K562 (cell line): ENCODE measurements at regions not wholly inside any gene's neighbourhood (a gene's known extent, or its start where the extent isn't known, plus 50 kb on each side); places are given as distances from the start of the nearest gene placed in this dataset.

Experiments
- ATAC-seq: fragments of 200-7000 bp; cut with Tn5 transposase; 3 replicates; pipeline ENCODE4 v1.9.1; 2020; ENCODE audit warnings: moderate library complexity
- BruUV-seq: library from RNA; stranded (reverse); fragments of 400-500 nt; replicated peaks from 2 replicates; lab custom pipeline; 2021; lab: Mats Ljungman, UMichigan
- CTCF ChIA-PET: fragments of 300-600 bp; formaldehyde crosslinking; extraction: SDS; loops from one replicate; lab custom pipeline; 2021; ENCODE audit warnings: low intra/inter-chr PET ratio; lab: Yijun Ruan, JAX
- POLR2A ChIA-PET: fragments of 300-600, 350-650 bp; sonication (Branson Sonifier 250); formaldehyde crosslinking; extraction: SDS; loops from one replicate; lab custom pipeline; 2021; ENCODE audit warnings: antibody characterized with exemption, inconsistent platforms; lab: Yijun Ruan, JAX
- DNase-seq, 4 experiments: peaks; one replicate each; pipeline versions ENCODE4 v3.0.0 to v3.0.0-alpha.2; 2011 to 2018; ENCODE audit warnings: low spot score in 3 of 4, mixed read lengths in 3 of 4; ENCODE audit errors: extremely low read depth in 1 of 4
- FAIRE-seq: peaks from 2 replicates; lab custom pipeline; 2011; peaks lifted over from hg19 to GRCh38; lab: Jason Lieb, UNC
- H2AFZ ChIP-seq: 2 replicates; pipeline ENCODE4 v1.6.0; 2011; ENCODE audit warnings: low read depth, low read length, control low read depth, inconsistent platforms
- H3K27ac ChIP-seq: fragments of 200-600 bp; 3 replicates; pipeline ENCODE4 v1.8.0; 2011; ENCODE audit warnings: low read depth, mild to moderate bottlenecking, control low read depth, inconsistent platforms, low read length, moderate library complexity, mixed read lengths; ENCODE audit errors: extremely low read depth
- H3K27me3 ChIP-seq, 2 experiments: fragments of 300-600 bp in 1 of 2; 2 replicates in 1 of 2; 3 replicates in 1 of 2; pipeline versions ENCODE4 v1.6.0 to v1.8.0; 2011; ENCODE audit warnings: inconsistent platforms in 2 of 2, low read length in 2 of 2, mild to moderate bottlenecking in 1 of 2, mixed read lengths in 1 of 2, moderate library complexity in 1 of 2; ENCODE audit not compliant: control insufficient read depth in 2 of 2, insufficient read depth in 2 of 2
- H3K36me3 ChIP-seq: fragments of 300-600 bp; 3 replicates; pipeline ENCODE4 v1.8.0; 2011; ENCODE audit warnings: mild to moderate bottlenecking, low read length, inconsistent platforms; ENCODE audit not compliant: control insufficient read depth, insufficient read depth
- H3K4me1 ChIP-seq, 2 experiments: fragments of 200-600 bp in 1 of 2; replicated peaks in 1 of 2; 2 replicates in 1 of 2; 3 replicates in 1 of 2; pipeline versions ENCODE4 v1.5.1 to v1.8.0; 2011; ENCODE audit warnings: inconsistent platforms in 2 of 2, low read length in 2 of 2, mild to moderate bottlenecking in 1 of 2, mixed read lengths in 1 of 2, moderate library complexity in 1 of 2; ENCODE audit not compliant: control insufficient read depth in 2 of 2, insufficient read depth in 2 of 2
- H3K4me2 ChIP-seq: 2 replicates; pipeline ENCODE4 v1.6.1; 2011; ENCODE audit warnings: low read length, control low read depth, inconsistent platforms, mixed read lengths; ENCODE audit not compliant: insufficient read depth
- H3K4me3 ChIP-seq: fragments of 200-600 bp; sonication (generic), shearing (Covaris generic); 2 replicates; pipeline ENCODE4 v1.5.1; 2016; ENCODE audit warnings: control low read depth, inconsistent platforms
- H3K79me2 ChIP-seq: fragments of 200-600 bp; 3 replicates; pipeline ENCODE4 v1.8.0; 2011; ENCODE audit warnings: low read length, inconsistent platforms; ENCODE audit not compliant: control insufficient read depth, insufficient read depth
- H3K9ac ChIP-seq, 2 experiments: 2 replicates each; pipeline versions ENCODE4 v1.6.0 to v1.6.1; 2011; ENCODE audit warnings: low read depth in 2 of 2, low read length in 2 of 2, control low read depth in 1 of 2, inconsistent platforms in 1 of 2, mild to moderate bottlenecking in 1 of 2, mixed read lengths in 1 of 2; ENCODE audit not compliant: insufficient read depth in 1 of 2
- H3K9me1 ChIP-seq: one replicate; pipeline ENCODE4 v1.6.0; 2011; ENCODE audit warnings: inconsistent platforms, mild to moderate bottlenecking, low read length, moderate library complexity; ENCODE audit not compliant: control insufficient read depth, insufficient read depth
- H3K9me3 ChIP-seq: replicated peaks from 2 replicates; pipeline ENCODE4 v1.5.1; 2011; ENCODE audit warnings: low read depth, low read length, inconsistent platforms; ENCODE audit not compliant: control insufficient read depth, insufficient read depth
- H4K20me1 ChIP-seq: replicated peaks from 2 replicates; pipeline ENCODE4 v1.6.1; 2011; ENCODE audit warnings: low read length, inconsistent platforms, mixed read lengths; ENCODE audit not compliant: control insufficient read depth, insufficient read depth
- ARID2 ChIP-seq: fragments of 450-650 bp; IDR thresholded peaks from 2 replicates; pipeline ENCODE4 v1.6.1; 2017; ENCODE audit warnings: antibody characterized with exemption, mild to moderate bottlenecking
- CEBPG ChIP-seq, 3 experiments: fragments of 200-800 bp in 1 of 3; sonication (Bioruptor generic) in 1 of 3; sonication (generic) in 1 of 3; formaldehyde crosslinking in 1 of 3; IDR thresholded peaks in 2 of 3; conservative IDR thresholded peaks in 1 of 3; 2 replicates each; pipeline versions ENCODE4 v1.6.1 to v1.8.0; 2016 to 2022; ENCODE audit warnings: missing compliant biosample characterization in 2 of 3, missing genetic modification characterization in 2 of 3, mild to moderate bottlenecking in 1 of 3, missing genetic modification reagents in 1 of 3
- JUN ChIP-seq, 2 experiments: sonication (generic) in 1 of 2; formaldehyde crosslinking in 1 of 2; IDR thresholded peaks; 2 replicates each; pipeline versions ENCODE4 v1.6.1 to v1.8.0; 2012 to 2022; ENCODE audit warnings: borderline replicate concordance in 2 of 2, mild to moderate bottlenecking in 2 of 2, improper control_type of control experiment in 1 of 2, low read depth in 1 of 2, low read length in 1 of 2, missing genetic modification reagents in 1 of 2
- MYC ChIP-seq, 2 experiments: fragments of 250-450 bp in 1 of 2; sonication (Bioruptor Pico) in 1 of 2; IDR thresholded peaks; 2 replicates each; pipeline versions ENCODE4 v1.5.1 to v1.6.1; 2012 to 2021; ENCODE audit warnings: low read depth in 2 of 2, borderline replicate concordance in 1 of 2, improper control_type of control experiment in 1 of 2, low read length in 1 of 2, mild to moderate bottlenecking in 1 of 2, moderate library complexity in 1 of 2
- PHB2 ChIP-seq: fragments of 450-650 bp; IDR thresholded peaks from 2 replicates; pipeline ENCODE4 v1.6.1; 2017; ENCODE audit warnings: low read depth
- PHF21A ChIP-seq: fragments of 450-650 bp; IDR thresholded peaks from 2 replicates; pipeline ENCODE4 v1.6.1; 2017; ENCODE audit warnings: low read depth, borderline replicate concordance
- PTRF ChIP-seq: fragments of 450-650 bp; IDR thresholded peaks from 2 replicates; pipeline ENCODE4 v1.6.1; 2016; ENCODE audit warnings: mild to moderate bottlenecking, missing genetic modification characterization, missing compliant biosample characterization
- RNF2 ChIP-seq: sonication (generic); IDR thresholded peaks from 2 replicates; pipeline ENCODE4 v1.6.1; 2016
- SAFB ChIP-seq: fragments of 200-400 bp; formaldehyde crosslinking; IDR thresholded peaks from 2 replicates; pipeline ENCODE4 v1.6.1; 2017; ENCODE audit warnings: low read depth, low read length, borderline replicate concordance
- ZNF77 ChIP-seq: fragments of 250-450 bp; sonication (Bioruptor Pico); IDR thresholded peaks from 2 replicates; pipeline ENCODE4 v1.5.0; 2020
- ZNF780A ChIP-seq: fragments of 250-450 bp; sonication (Bioruptor Pico); IDR thresholded peaks from 2 replicates; pipeline ENCODE4 v1.5.0; 2021; ENCODE audit warnings: mild to moderate bottlenecking
- WGBS: fragments of 100-300 bp; shearing (Covaris generic); methylation state at CpG from one replicate; pipeline ENCODE4 v1.1.6; 2016; ENCODE audit warnings: low coverage, mixed read lengths; ENCODE audit not compliant: insufficient coverage; ENCODE audit errors: missing lambda C conversion rate; 5-methylcytosine and 5-hydroxymethylcytosine counted together
- in situ Hi-C: fragments of 300-500 bp; cut with MboI; formaldehyde crosslinking; loops from 4 replicates; pipeline ENCODE4 v1.15.0; 2018; ENCODE audit warnings: inconsistent platforms, mixed read lengths
- intact Hi-C: fragments of 100-400 bp; cut with micrococcal nuclease; formaldehyde crosslinking; loops from 2 replicates; pipeline ENCODE4 v1.14.2; 2022
- TF ChIP-seq, protein P1 (sequence below): sonication (generic); formaldehyde crosslinking; IDR thresholded peaks from 2 replicates; pipeline ENCODE4 v1.8.1; 2023; ENCODE audit warnings: mild to moderate bottlenecking, missing genetic modification reagents
- TF ChIP-seq, protein P2 (sequence below): IDR thresholded peaks from 2 replicates; pipeline ENCODE4 v1.6.1; 2014; ENCODE audit warnings: antibody characterized with exemption
- TF ChIP-seq, protein P3 (sequence below): sonication (generic); formaldehyde crosslinking; IDR thresholded peaks from 2 replicates; pipeline ENCODE4 v1.8.0; 2022; ENCODE audit warnings: mild to moderate bottlenecking, missing genetic modification reagents
- TF ChIP-seq, protein P4 (sequence below): fragments of 250-450 bp; sonication (Bioruptor Pico); IDR thresholded peaks from 2 replicates; pipeline ENCODE4 v1.9.0; 2021; ENCODE audit warnings: mild to moderate bottlenecking, inconsistent platforms

DNA sequence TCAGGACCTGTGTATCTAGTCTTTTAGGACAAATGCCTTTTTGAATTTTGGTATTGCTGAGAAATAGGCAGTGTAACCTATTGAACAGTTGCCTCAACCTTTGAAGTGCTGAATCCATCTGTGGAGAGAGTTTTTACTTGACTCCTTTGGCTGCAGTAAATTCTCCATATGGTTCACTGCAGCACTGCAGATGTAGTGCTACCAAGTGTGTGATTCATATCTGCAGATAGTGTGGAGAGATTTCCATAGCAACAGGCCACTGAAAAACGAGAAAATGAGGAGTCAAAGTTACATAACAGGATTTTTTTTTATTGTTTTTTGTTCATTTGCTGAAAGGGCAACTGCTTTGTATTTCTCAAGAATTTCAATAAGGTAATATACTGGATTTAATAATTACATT lies 356.1 kb downstream of the RAB38 start:
- BruUV-seq = no TSS peak
- intact Hi-C loops (no loop called here), in situ Hi-C loops (no loop called here)
- no peak for FAIRE-seq
- no peak for ATAC-seq
- no peak for DNase-seq
- Histone ChIP-seq H3K9me3 (no peaks in the 10 kb centered on the region), H2AFZ (no peak overlapping the region), H3K4me1 (no peaks in the 10 kb centered on the region), H3K4me3 (no peak overlapping the region), H3K27me3 (no peaks in the 10 kb centered on the region), H3K36me3 (no peaks in the 10 kb centered on the region), H3K9me1 (no peaks in the 10 kb centered on the region), H3K79me2 (no peaks in the 10 kb centered on the region), H3K27ac (no peak overlapping the region), H3K9ac (no peak overlapping the region), H3K4me2 (no peak overlapping the region), H4K20me1 (no peaks in the 10 kb centered on the region)
- 0% methylated on average over 1 of the region's 1 CpG for WGBS
- POLR2A ChIA-PET = interaction anchor here (0.6 kb wide), 1 partner anchor 15 kb away, joined by 3 read pairs; no protein-coding TSS in a partner anchor
- CTCF ChIA-PET = no interaction called here
- TF ChIP-seq ARID2 = no peak
- TF ChIP-seq, protein P1, sequence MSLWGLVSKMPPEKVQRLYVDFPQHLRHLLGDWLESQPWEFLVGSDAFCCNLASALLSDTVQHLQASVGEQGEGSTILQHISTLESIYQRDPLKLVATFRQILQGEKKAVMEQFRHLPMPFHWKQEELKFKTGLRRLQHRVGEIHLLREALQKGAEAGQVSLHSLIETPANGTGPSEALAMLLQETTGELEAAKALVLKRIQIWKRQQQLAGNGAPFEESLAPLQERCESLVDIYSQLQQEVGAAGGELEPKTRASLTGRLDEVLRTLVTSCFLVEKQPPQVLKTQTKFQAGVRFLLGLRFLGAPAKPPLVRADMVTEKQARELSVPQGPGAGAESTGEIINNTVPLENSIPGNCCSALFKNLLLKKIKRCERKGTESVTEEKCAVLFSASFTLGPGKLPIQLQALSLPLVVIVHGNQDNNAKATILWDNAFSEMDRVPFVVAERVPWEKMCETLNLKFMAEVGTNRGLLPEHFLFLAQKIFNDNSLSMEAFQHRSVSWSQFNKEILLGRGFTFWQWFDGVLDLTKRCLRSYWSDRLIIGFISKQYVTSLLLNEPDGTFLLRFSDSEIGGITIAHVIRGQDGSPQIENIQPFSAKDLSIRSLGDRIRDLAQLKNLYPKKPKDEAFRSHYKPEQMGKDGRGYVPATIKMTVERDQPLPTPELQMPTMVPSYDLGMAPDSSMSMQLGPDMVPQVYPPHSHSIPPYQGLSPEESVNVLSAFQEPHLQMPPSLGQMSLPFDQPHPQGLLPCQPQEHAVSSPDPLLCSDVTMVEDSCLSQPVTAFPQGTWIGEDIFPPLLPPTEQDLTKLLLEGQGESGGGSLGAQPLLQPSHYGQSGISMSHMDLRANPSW = no peak
- TF ChIP-seq PHF21A = no peak
- TF ChIP-seq ZNF77 = no peak
- TF ChIP-seq PHB2 = no peak
- TF ChIP-seq MYC (IDR thresholded peaks at IDR 0.05; ENCODE audit: low read depth, low read length) = no peak
- TF ChIP-seq MYC (CRISPR knock-in tag; IDR thresholded peaks at IDR 0.05; ENCODE audit: borderline replicate concordance, low read depth) = no peak
- no peak for TF ChIP-seq SAFB
- TF ChIP-seq, protein P2, sequence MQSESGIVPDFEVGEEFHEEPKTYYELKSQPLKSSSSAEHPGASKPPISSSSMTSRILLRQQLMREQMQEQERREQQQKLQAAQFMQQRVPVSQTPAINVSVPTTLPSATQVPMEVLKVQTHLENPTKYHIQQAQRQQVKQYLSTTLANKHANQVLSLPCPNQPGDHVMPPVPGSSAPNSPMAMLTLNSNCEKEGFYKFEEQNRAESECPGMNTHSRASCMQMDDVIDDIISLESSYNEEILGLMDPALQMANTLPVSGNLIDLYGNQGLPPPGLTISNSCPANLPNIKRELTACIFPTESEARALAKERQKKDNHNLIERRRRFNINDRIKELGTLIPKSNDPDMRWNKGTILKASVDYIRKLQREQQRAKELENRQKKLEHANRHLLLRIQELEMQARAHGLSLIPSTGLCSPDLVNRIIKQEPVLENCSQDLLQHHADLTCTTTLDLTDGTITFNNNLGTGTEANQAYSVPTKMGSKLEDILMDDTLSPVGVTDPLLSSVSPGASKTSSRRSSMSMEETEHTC = no peak
- TF ChIP-seq, protein P3, sequence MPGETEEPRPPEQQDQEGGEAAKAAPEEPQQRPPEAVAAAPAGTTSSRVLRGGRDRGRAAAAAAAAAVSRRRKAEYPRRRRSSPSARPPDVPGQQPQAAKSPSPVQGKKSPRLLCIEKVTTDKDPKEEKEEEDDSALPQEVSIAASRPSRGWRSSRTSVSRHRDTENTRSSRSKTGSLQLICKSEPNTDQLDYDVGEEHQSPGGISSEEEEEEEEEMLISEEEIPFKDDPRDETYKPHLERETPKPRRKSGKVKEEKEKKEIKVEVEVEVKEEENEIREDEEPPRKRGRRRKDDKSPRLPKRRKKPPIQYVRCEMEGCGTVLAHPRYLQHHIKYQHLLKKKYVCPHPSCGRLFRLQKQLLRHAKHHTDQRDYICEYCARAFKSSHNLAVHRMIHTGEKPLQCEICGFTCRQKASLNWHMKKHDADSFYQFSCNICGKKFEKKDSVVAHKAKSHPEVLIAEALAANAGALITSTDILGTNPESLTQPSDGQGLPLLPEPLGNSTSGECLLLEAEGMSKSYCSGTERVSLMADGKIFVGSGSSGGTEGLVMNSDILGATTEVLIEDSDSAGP (CRISPR knock-in tag) = no peak
- TF ChIP-seq PTRF (tag) = no peak
- no peak for TF ChIP-seq ZNF780A
- TF ChIP-seq RNF2 = no peak
- no peak for TF ChIP-seq JUN (IDR thresholded peaks at IDR 0.05; ENCODE audit: borderline replicate concordance, low read depth, low read length)
- no peak for TF ChIP-seq JUN (CRISPR knock-in tag; IDR thresholded peaks at IDR 0.05; ENCODE audit: borderline replicate concordance)
- TF ChIP-seq, protein P4, sequence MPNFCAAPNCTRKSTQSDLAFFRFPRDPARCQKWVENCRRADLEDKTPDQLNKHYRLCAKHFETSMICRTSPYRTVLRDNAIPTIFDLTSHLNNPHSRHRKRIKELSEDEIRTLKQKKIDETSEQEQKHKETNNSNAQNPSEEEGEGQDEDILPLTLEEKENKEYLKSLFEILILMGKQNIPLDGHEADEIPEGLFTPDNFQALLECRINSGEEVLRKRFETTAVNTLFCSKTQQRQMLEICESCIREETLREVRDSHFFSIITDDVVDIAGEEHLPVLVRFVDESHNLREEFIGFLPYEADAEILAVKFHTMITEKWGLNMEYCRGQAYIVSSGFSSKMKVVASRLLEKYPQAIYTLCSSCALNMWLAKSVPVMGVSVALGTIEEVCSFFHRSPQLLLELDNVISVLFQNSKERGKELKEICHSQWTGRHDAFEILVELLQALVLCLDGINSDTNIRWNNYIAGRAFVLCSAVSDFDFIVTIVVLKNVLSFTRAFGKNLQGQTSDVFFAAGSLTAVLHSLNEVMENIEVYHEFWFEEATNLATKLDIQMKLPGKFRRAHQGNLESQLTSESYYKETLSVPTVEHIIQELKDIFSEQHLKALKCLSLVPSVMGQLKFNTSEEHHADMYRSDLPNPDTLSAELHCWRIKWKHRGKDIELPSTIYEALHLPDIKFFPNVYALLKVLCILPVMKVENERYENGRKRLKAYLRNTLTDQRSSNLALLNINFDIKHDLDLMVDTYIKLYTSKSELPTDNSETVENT (CRISPR knock-in tag) = no peak
- no peak for TF ChIP-seq CEBPG (CRISPR knock-in tag; IDR thresholded peaks at IDR 0.05)
- no peak for TF ChIP-seq CEBPG (tag; conservative IDR thresholded peaks at IDR 0.05 in 1 of 2, IDR thresholded peaks at IDR 0.05 in 1 of 2)
